ENCODE measurements at regions not wholly inside any gene's neighbourhood (a gene's known extent, or its start where the extent isn't known, plus 50 kb on each side); places are given as distances from the start of the nearest gene placed in this dataset.
A peak's percentile ranks its signal among the peaks of the same experiment; 100 is the strongest.

DNA sequence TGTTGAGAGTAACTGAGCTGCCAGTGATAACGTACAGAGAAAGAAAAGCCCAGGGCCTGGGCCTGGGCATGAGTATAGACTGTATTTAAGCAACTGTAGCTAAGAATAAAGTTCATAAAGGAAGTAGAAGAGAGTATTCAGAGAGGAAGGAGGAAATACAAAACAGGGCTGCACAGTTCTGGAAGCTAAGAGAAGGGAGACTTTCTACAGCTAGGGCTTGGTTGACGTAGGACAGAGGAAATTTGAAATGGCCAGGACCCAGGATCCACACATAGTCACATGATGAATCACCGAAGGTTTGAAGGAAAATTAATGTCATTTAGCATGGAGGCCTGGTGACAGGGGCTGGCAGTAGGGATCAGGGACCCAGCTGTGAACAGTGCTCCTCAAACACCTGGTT lies 66.7 kb downstream of the ARL4A start:
- Histone ChIP-seq H3K4me3 (replicated peaks in 1 of 2; ENCODE audit: low read depth in 1 of 2, low read length in 2 of 2) (no peak overlapping the region), H4K20me1 (ENCODE audit: insufficient read depth) (no peaks in the 10 kb centered on the region), H3K79me2 (ENCODE audit: insufficient read depth, low read length) (no peaks in the 10 kb centered on the region), H3K9me3 (ENCODE audit: control insufficient read depth in 1 of 2, insufficient read depth in 1 of 2, low read depth in 1 of 2, low read length in 2 of 2) (no peaks in the 10 kb centered on the region), H3K9ac (ENCODE audit: low read length) (no peak overlapping the region), H3K36me3 (ENCODE audit: control insufficient read depth in 1 of 2, insufficient read depth in 2 of 2, low read length in 2 of 2) (no peaks in the 10 kb centered on the region), H3K27ac (ENCODE audit: low read depth, low read length) (no peak overlapping the region), H2AFZ (ENCODE audit: low read depth, low read length, poor library complexity, severe bottlenecking) (peak overlapping the region; percentile 16), H3K4me1 (ENCODE audit: control insufficient read depth in 1 of 2, insufficient read depth in 2 of 2, low read length in 2 of 2) (peaks cover 0 to 12% of the 10 kb centered on the region in 2 experiments; a peak in 2 of 4 replicates), H3K4me2 (ENCODE audit: low read length) (peak overlapping the region; percentile 4; the same call in 1 of the 2 replicates), H3K27me3 (ENCODE audit: insufficient read depth, low read length) (no peaks in the 10 kb centered on the region), H3K9me2 (ENCODE audit: insufficient read depth) (no peaks in the 10 kb centered on the region)
- DNase-seq (ENCODE audit: low read depth, low spot score) (no peak), ATAC-seq (no peak)
- RAD21 ChIA-PET (ENCODE audit: low non-redundant PET in 1 of 2, low total read pairs in 2 of 2, uncharacterized antibody in 2 of 2, unreplicated experiment in 2 of 2) = no interaction called here
- no TSS peak for BruUV-seq (replicated peaks)
- POLR2A ChIA-PET = no interaction called here
- intact Hi-C loops (cut with micrococcal nuclease) = no loop called here
- no peak for TF ChIP-seq EZH2phosphoT487 (IDR thresholded peaks at IDR 0.05; ENCODE audit: borderline replicate concordance)
- no peak for TF ChIP-seq CEBPB (IDR thresholded peaks at IDR 0.05; ENCODE audit: low read depth)
- TF ChIP-seq, protein P1, sequence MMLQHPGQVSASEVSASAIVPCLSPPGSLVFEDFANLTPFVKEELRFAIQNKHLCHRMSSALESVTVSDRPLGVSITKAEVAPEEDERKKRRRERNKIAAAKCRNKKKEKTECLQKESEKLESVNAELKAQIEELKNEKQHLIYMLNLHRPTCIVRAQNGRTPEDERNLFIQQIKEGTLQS (IDR thresholded peaks at IDR 0.05) = no peak
- 0 out of 2 replicates have a peak, but pooled peaks have one; percentile 13 for TF ChIP-seq FOSL1 (IDR thresholded peaks at IDR 0.05; ENCODE audit: low read depth)
- TF ChIP-seq, protein P2, sequence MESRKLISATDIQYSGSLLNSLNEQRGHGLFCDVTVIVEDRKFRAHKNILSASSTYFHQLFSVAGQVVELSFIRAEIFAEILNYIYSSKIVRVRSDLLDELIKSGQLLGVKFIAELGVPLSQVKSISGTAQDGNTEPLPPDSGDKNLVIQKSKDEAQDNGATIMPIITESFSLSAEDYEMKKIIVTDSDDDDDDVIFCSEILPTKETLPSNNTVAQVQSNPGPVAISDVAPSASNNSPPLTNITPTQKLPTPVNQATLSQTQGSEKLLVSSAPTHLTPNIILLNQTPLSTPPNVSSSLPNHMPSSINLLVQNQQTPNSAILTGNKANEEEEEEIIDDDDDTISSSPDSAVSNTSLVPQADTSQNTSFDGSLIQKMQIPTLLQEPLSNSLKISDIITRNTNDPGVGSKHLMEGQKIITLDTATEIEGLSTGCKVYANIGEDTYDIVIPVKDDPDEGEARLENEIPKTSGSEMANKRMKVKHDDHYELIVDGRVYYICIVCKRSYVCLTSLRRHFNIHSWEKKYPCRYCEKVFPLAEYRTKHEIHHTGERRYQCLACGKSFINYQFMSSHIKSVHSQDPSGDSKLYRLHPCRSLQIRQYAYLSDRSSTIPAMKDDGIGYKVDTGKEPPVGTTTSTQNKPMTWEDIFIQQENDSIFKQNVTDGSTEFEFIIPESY (IDR thresholded peaks at IDR 0.05; ENCODE audit: extremely low read depth, insufficient replicate concordance, low read length) = no peak
- CTCF ChIA-PET = no interaction called here

DNA sequence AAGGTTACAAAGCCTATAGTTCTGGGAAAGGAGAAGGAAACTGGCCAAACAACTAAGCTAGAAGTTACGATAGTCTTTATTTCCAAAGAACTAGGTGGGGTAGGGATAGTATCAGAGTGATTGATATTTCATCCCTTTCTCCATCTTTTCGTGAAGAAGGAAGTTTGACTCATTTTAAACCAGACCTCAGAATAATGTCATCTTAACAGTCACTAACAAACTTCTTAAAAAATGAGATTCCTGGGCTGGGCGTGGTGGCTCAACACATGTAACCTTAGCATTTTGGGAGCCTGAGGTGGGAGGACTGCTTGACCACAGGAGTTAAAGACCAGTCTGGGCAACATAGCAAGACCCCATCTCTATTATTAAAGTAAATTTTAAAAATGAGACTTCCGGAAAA lies 69.4 kb downstream of the ARL4A start:
- ChIA-PET POLR2A (no interaction called here), RAD21 (ENCODE audit: low non-redundant PET in 1 of 2, low total read pairs in 2 of 2, uncharacterized antibody in 2 of 2, unreplicated experiment in 2 of 2) (no interaction called here), CTCF (no interaction called here)
- BruUV-seq (replicated peaks) = no TSS peak
- no peaks in the 10 kb centered on the region for H3K9me3 ChIP-seq (ENCODE audit: control insufficient read depth in 1 of 2, insufficient read depth in 1 of 2, low read depth in 1 of 2, low read length in 2 of 2)
- no peak overlapping the region for H3K4me2 ChIP-seq (ENCODE audit: low read length)
- no peak overlapping the region for H2AFZ ChIP-seq (ENCODE audit: low read depth, low read length, poor library complexity, severe bottlenecking)
- no peaks in the 10 kb centered on the region for H3K79me2 ChIP-seq (ENCODE audit: insufficient read depth, low read length)
- H3K4me3 ChIP-seq (replicated peaks in 1 of 2; ENCODE audit: low read depth in 1 of 2, low read length in 2 of 2) = no peak overlapping the region
- no peaks in the 10 kb centered on the region for H4K20me1 ChIP-seq (ENCODE audit: insufficient read depth)
- TF ChIP-seq RAD21 (IDR thresholded peaks at IDR 0.05; ENCODE audit: low read depth) (no peak), POLR2AphosphoS5 (IDR thresholded peaks at IDR 0.05; ENCODE audit: low read depth, low read length) (no peak), SIN3A (IDR thresholded peaks at IDR 0.05; ENCODE audit: low read depth) (no peak), SRF (IDR thresholded peaks at IDR 0.05; ENCODE audit: low read depth) (no peak), ZNF274 (IDR thresholded peaks at IDR 0.05; ENCODE audit: low read depth, low read length) (no peak), FOSL1 (IDR thresholded peaks at IDR 0.05; ENCODE audit: low read depth) (no peak)
- TF ChIP-seq, protein P3, sequence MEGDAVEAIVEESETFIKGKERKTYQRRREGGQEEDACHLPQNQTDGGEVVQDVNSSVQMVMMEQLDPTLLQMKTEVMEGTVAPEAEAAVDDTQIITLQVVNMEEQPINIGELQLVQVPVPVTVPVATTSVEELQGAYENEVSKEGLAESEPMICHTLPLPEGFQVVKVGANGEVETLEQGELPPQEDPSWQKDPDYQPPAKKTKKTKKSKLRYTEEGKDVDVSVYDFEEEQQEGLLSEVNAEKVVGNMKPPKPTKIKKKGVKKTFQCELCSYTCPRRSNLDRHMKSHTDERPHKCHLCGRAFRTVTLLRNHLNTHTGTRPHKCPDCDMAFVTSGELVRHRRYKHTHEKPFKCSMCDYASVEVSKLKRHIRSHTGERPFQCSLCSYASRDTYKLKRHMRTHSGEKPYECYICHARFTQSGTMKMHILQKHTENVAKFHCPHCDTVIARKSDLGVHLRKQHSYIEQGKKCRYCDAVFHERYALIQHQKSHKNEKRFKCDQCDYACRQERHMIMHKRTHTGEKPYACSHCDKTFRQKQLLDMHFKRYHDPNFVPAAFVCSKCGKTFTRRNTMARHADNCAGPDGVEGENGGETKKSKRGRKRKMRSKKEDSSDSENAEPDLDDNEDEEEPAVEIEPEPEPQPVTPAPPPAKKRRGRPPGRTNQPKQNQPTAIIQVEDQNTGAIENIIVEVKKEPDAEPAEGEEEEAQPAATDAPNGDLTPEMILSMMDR (IDR thresholded peaks at IDR 0.05 in 2 of 3, conservative IDR thresholded peaks at IDR 0.05 in 1 of 3; ENCODE audit: borderline replicate concordance in 1 of 3, insufficient read depth in 1 of 3, low read depth in 2 of 3, low read length in 2 of 3) = no peak
- no peaks in the 10 kb centered on the region for H3K9me2 ChIP-seq (ENCODE audit: insufficient read depth)
- no peak for ATAC-seq
- intact Hi-C loops (cut with micrococcal nuclease) = no loop called here
- H3K27me3 ChIP-seq (ENCODE audit: insufficient read depth, low read length) = no peaks in the 10 kb centered on the region
- H3K27ac ChIP-seq (ENCODE audit: low read depth, low read length) = no peak overlapping the region
- peaks cover 0 to 12% of the 10 kb centered on the region in 2 experiments; a peak in 2 of 4 replicates for H3K4me1 ChIP-seq (ENCODE audit: control insufficient read depth in 1 of 2, insufficient read depth in 2 of 2, low read length in 2 of 2)
- H3K36me3 ChIP-seq (ENCODE audit: control insufficient read depth in 1 of 2, insufficient read depth in 2 of 2, low read length in 2 of 2) = no peaks in the 10 kb centered on the region
- no peak for DNase-seq (ENCODE audit: low read depth, low spot score)
- no peak overlapping the region for H3K9ac ChIP-seq (ENCODE audit: low read length)

All from HCT116 (cell line).